ENCODE measurements at regions not wholly inside any gene's neighbourhood (a gene's known extent, or its start where the extent isn't known, plus 50 kb on each side); places are given as distances from the start of the nearest gene placed in this dataset.

DNA sequence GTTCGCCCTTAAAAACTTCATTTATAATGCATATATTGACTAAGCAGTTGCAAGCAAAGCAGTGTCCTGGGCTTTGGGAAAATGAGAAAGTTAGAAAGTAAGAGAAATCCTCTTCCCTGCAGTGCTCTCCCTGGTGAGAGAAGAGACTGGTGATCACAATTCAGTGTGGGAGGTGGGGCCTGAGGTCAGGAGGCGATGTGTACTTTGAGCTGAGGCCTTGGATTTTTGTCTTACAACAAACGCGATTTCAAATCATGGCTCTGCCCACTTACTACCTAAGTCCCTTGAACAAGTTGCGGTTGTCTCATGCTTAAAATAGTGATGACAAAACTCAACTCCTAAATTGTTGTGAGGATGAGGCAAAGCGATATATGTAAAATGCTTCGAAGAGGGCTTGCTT is 316.3 kb upstream of the NECTIN3 start:
- no peak overlapping the region for H3K27ac ChIP-seq (ENCODE audit: low read depth, low read length)

DNA sequence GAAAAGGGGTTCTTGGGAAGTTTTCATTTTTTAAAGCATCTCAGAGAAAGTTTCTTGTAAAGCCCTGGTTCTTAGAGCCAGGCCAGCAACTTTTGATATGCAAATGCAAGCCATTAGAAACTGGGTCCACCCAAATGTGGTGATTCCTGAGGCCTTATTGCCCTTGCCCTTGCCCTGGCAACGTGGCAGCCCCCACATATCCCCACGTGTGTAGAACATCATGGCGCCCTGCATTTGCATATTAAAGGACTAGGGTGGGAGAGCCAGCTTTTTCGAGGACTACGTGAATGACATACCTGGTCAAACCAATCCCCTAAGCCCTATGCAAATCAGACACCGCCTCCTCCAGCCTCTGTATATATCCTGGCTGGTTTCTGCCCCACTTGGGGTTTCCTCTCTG is 314.9 kb upstream of the NECTIN3 start:
- no peak overlapping the region for H3K4me3 ChIP-seq (ENCODE audit: low read length)
- Mint-ChIP-seq H3K27me3 (ENCODE audit: insufficient read depth) (no peaks in the 10 kb centered on the region), H3K36me3 (ENCODE audit: low read depth) (no peaks in the 10 kb centered on the region), H3K27ac (no peak overlapping the region), H3K9me3 (no peaks in the 10 kb centered on the region), H3K4me1 (peaks cover 23% of the 10 kb centered on the region), H3K4me3 (no peak overlapping the region)
- 69 to 71% methylated on average over 4 to 6 of the region's 6 CpGs for WGBS, 2 experiments (ENCODE audit: insufficient coverage in 1 of 2, insufficient read length in 1 of 2)
- H3K9ac ChIP-seq (ENCODE audit: extremely low read depth, low read length, poor library complexity, severe bottlenecking), result no peak overlapping the region
- no peak for TF ChIP-seq CTCF (conservative IDR thresholded peaks at IDR 0.05)
- no peaks in the 10 kb centered on the region for H3K9me3 ChIP-seq (ENCODE audit: control insufficient read depth, low read length)
- H3K36me3 ChIP-seq (ENCODE audit: control insufficient read depth, insufficient read depth, low read length), result no peaks in the 10 kb centered on the region
- H3K27me3 ChIP-seq (ENCODE audit: control insufficient read depth, insufficient read depth, low read length, poor library complexity, severe bottlenecking), result no peaks in the 10 kb centered on the region
- no peaks in the 10 kb centered on the region for H3K4me1 ChIP-seq (ENCODE audit: control insufficient read depth, insufficient read depth, low read length)
- H3K27ac ChIP-seq (ENCODE audit: low read depth, low read length), result no peak overlapping the region
- no peak for DNase-seq

More for the DNA sequence above, 316.3 kb upstream of the NECTIN3 start:
- no peaks in the 10 kb centered on the region for H3K4me1 ChIP-seq (ENCODE audit: control insufficient read depth, insufficient read depth, low read length)
- no peak for TF ChIP-seq CTCF (conservative IDR thresholded peaks at IDR 0.05)
- H3K27me3 ChIP-seq (ENCODE audit: control insufficient read depth, insufficient read depth, low read length, poor library complexity, severe bottlenecking), result no peaks in the 10 kb centered on the region
- Mint-ChIP-seq H3K4me3 (no peak overlapping the region), H3K9me3 (no peaks in the 10 kb centered on the region), H3K27me3 (ENCODE audit: insufficient read depth) (no peaks in the 10 kb centered on the region), H3K36me3 (ENCODE audit: low read depth) (no peaks in the 10 kb centered on the region), H3K4me1 (peaks cover 23% of the 10 kb centered on the region), H3K27ac (no peak overlapping the region)
- DNase-seq, result no peak
- H3K9me3 ChIP-seq (ENCODE audit: control insufficient read depth, low read length), result no peaks in the 10 kb centered on the region
- H3K9ac ChIP-seq (ENCODE audit: extremely low read depth, low read length, poor library complexity, severe bottlenecking), result no peak overlapping the region
- H3K36me3 ChIP-seq (ENCODE audit: control insufficient read depth, insufficient read depth, low read length), result no peaks in the 10 kb centered on the region
- WGBS, 2 experiments (ENCODE audit: insufficient coverage in 1 of 2, insufficient read length in 1 of 2), result 72 to 100% methylated on average over 2 to 7 of the region's 7 CpGs
- no peak overlapping the region for H3K4me3 ChIP-seq (ENCODE audit: low read length)

DNA sequence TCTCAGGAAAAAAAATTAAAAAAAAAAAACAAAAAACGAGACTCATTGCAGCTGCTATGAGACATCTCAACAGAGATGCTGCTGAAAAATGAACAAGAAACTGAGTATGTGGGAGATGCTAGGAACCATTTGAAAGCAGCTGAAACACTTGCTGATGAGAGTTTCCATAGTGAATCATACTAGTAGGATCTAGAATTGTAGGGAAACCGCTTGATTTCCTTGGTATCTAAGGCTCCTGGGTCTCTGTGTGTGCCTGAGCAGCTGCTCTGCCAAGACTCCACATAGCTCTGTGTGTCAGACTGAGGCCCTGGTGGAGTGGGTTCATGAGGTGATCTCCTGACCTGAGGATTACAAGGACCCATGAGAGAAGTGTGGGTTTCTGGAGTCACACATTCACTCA is 313.4 kb upstream of the NECTIN3 start:
- no peak overlapping the region for H3K4me3 ChIP-seq (ENCODE audit: low read length)
- WGBS, 2 experiments (ENCODE audit: insufficient coverage in 1 of 2, insufficient read length in 1 of 2), result 87 to 100% methylated on average over 1 to 2 of the region's 2 CpGs
- Mint-ChIP-seq H3K4me3 (no peak overlapping the region), H3K27me3 (ENCODE audit: insufficient read depth) (no peaks in the 10 kb centered on the region), H3K27ac (no peak overlapping the region), H3K4me1 (peaks cover 20% of the 10 kb centered on the region), H3K36me3 (ENCODE audit: low read depth) (no peaks in the 10 kb centered on the region), H3K9me3 (no peaks in the 10 kb centered on the region)
- no peaks in the 10 kb centered on the region for H3K9me3 ChIP-seq (ENCODE audit: control insufficient read depth, low read length)
- no peaks in the 10 kb centered on the region for H3K4me1 ChIP-seq (ENCODE audit: control insufficient read depth, insufficient read depth, low read length)
- no peak overlapping the region for H3K9ac ChIP-seq (ENCODE audit: extremely low read depth, low read length, poor library complexity, severe bottlenecking)
- H3K27ac ChIP-seq (ENCODE audit: low read depth, low read length), result no peak overlapping the region
- no peak for TF ChIP-seq CTCF (conservative IDR thresholded peaks at IDR 0.05)
- DNase-seq, result no peak
- no peaks in the 10 kb centered on the region for H3K27me3 ChIP-seq (ENCODE audit: control insufficient read depth, insufficient read depth, low read length, poor library complexity, severe bottlenecking)
- H3K36me3 ChIP-seq (ENCODE audit: control insufficient read depth, insufficient read depth, low read length), result no peaks in the 10 kb centered on the region

Measured in endodermal cell (in vitro differentiated cells).